Dedifferentiated amniotic fluid mesenchymal stem cell (primary cell): ENCODE measurements at regions not wholly inside any gene's neighbourhood (a gene's known extent, or its start where the extent isn't known, plus 50 kb on each side); places are given as distances from the start of the nearest gene placed in this dataset.

Source experiments
- DNase-seq: peaks from one replicate; pipeline ENCODE4 v3.0.0-alpha.2; 2016; ENCODE audit errors: extremely low spot score

GRCh38 chr3:65231544-65231943 lies 543.7 kb upstream of the ADAMTS9 start:
- no peak for DNase-seq

- no peak for DNase-seq
Observed at GRCh38 chr3:65230261-65231139, 542.7 kb upstream of the ADAMTS9 start.

- no peak for DNase-seq
Observed at GRCh38 chr3:65226287-65226686, 538.5 kb upstream of the ADAMTS9 start.

- no peak for DNase-seq
Observed at GRCh38 chr3:65210026-65210814, 522.4 kb upstream of the ADAMTS9 start.

- DNase-seq = no peak
Observed at GRCh38 chr3:65202395-65202794, 514.6 kb upstream of the ADAMTS9 start.

GRCh38 chr3:65201926-65202325 lies 514.1 kb upstream of the ADAMTS9 start:
- DNase-seq = no peak

- DNase-seq = no peak
Observed at GRCh38 chr3:65200310-65200970, 512.6 kb upstream of the ADAMTS9 start.

GRCh38 chr3:65196663-65197062 lies 508.9 kb upstream of the ADAMTS9 start:
- DNase-seq = peak; percentile 38

- no peak for DNase-seq
Observed at GRCh38 chr3:65195211-65196006, 507.6 kb upstream of the ADAMTS9 start.

GRCh38 chr3:65194744-65195143 lies 506.9 kb upstream of the ADAMTS9 start:
- DNase-seq = no peak

- no peak for DNase-seq
Observed at GRCh38 chr3:65194047-65194714, 506.4 kb upstream of the ADAMTS9 start.

- DNase-seq = no peak
Observed at GRCh38 chr3:65193531-65193930, 505.7 kb upstream of the ADAMTS9 start.

GRCh38 chr3:65190111-65190510 lies 502.3 kb upstream of the ADAMTS9 start:
- DNase-seq = no peak

GRCh38 chr3:65186268-65186667 lies 498.5 kb upstream of the ADAMTS9 start:
- DNase-seq = no peak

GRCh38 chr3:65182682-65183081 lies 494.9 kb upstream of the ADAMTS9 start:
- no peak for DNase-seq

GRCh38 chr3:65182085-65182484 lies 494.3 kb upstream of the ADAMTS9 start:
- DNase-seq = no peak

- no peak for DNase-seq
Observed at GRCh38 chr3:65181391-65181871, 493.6 kb upstream of the ADAMTS9 start.

GRCh38 chr3:65178703-65179102 lies 490.9 kb upstream of the ADAMTS9 start:
- DNase-seq = no peak

- no peak for DNase-seq
Observed at GRCh38 chr3:65177960-65178376, 490.2 kb upstream of the ADAMTS9 start.

- DNase-seq = no peak
Observed at GRCh38 chr3:65174713-65175112, 486.9 kb upstream of the ADAMTS9 start.

- no peak for DNase-seq
Observed at GRCh38 chr3:65173841-65174240, 486.0 kb upstream of the ADAMTS9 start.
